ENCODE measurements at regions not wholly inside any gene's neighbourhood (a gene's known extent, or its start where the extent isn't known, plus 50 kb on each side); places are given as distances from the start of the nearest gene placed in this dataset.
"Not testable (repeated sequence)": the region's sequence is repeated elsewhere in the genome, so short reads cannot be mapped to it uniquely, and the experiment has no call there.

- not testable (repeated sequence) for TF ChIP-seq CTCF (conservative IDR thresholded peaks at IDR 0.05; ENCODE audit: low read depth, low read length); ELK1 (IDR thresholded peaks at IDR 0.05; ENCODE audit: borderline replicate concordance, low read depth, low read length); POLR2A (IDR thresholded peaks at IDR 0.05; ENCODE audit: low read depth, low read length); MAFK (IDR thresholded peaks at IDR 0.05; ENCODE audit: low read depth, low read length); CEBPB (IDR thresholded peaks at IDR 0.05; ENCODE audit: low read depth, low read length)
Measured at GRCh38 chr16:29213770-29214169, 192.7 kb downstream of the NPIPB11 start.

All from IMR-90 (cell line).